Tibial nerve (tissue), 4 donors: ENCODE measurements at regions not wholly inside any gene's neighbourhood (a gene's known extent, or its start where the extent isn't known, plus 50 kb on each side); places are given as distances from the start of the nearest gene placed in this dataset.

Experiments
- DNase-seq, 2 donors: peaks; one replicate each; pipeline ENCODE4 v3.0.0-alpha.2; 2019; ENCODE audit warnings: low spot score in 2 of 2
- H3K27ac ChIP-seq, 4 donors: fragments of 200-600 bp; sonication (generic) in 3 of 4; one replicate each; pipeline ENCODE4 v1.5.1; 2017 to 2019; ENCODE audit warnings: mild to moderate bottlenecking in 1 of 4
- H3K27me3 ChIP-seq, 2 donors: fragments of 200-600 bp; sonication (generic) in 1 of 2; one replicate each; pipeline versions ENCODE4 v1.5.1 to v1.6.0; 2017 to 2019
- H3K36me3 ChIP-seq, 3 donors: fragments of 200-600 bp; sonication (generic); one replicate each; pipeline ENCODE4 v1.5.1; 2018 to 2019
- H3K4me1 ChIP-seq, 4 donors: fragments of 200-600 bp; sonication (generic) in 3 of 4; one replicate each; pipeline ENCODE4 v1.5.1; 2017 to 2019
- H3K4me3 ChIP-seq, 4 donors: fragments of 200-600 bp; sonication (generic) in 3 of 4; one replicate each; pipeline ENCODE4 v1.5.1; 2017 to 2019; ENCODE audit warnings: mild to moderate bottlenecking in 1 of 4, moderate library complexity in 1 of 4
- H3K9me3 ChIP-seq, 4 donors: fragments of 200-600 bp; sonication (generic) in 3 of 4; one replicate each; pipeline ENCODE4 v1.5.1; 2017 to 2019
- EP300 ChIP-seq, 2 donors: sonication (generic); formaldehyde crosslinking; IDR thresholded peaks; one replicate each; pipeline ENCODE4 v1.6.1; 2017; ENCODE audit warnings: antibody characterized with exemption in 2 of 2, mild to moderate bottlenecking in 1 of 2
- POLR2A ChIP-seq, 2 donors: fragments of 450-650 bp; IDR thresholded peaks; one replicate each; pipeline ENCODE4 v1.6.1; 2017; ENCODE audit warnings: antibody characterized with exemption in 2 of 2, mild to moderate bottlenecking in 2 of 2, moderate library complexity in 2 of 2
- WGBS, 2 donors: methylation state at CpG; one replicate each; pipeline ENCODE4 v1.1.5; 2018; 5-methylcytosine and 5-hydroxymethylcytosine counted together
- TF ChIP-seq, protein P1 (sequence below), 5 experiments: fragments of 200-600 bp in 3 of 5; fragments of 450-650 bp in 2 of 5; sonication (generic) in 3 of 5; IDR thresholded peaks; one replicate each; pipeline ENCODE4 v1.5.1; 2016 to 2019; ENCODE audit warnings: antibody characterized with exemption in 5 of 5, mild to moderate bottlenecking in 3 of 5, moderate library complexity in 2 of 5

DNA sequence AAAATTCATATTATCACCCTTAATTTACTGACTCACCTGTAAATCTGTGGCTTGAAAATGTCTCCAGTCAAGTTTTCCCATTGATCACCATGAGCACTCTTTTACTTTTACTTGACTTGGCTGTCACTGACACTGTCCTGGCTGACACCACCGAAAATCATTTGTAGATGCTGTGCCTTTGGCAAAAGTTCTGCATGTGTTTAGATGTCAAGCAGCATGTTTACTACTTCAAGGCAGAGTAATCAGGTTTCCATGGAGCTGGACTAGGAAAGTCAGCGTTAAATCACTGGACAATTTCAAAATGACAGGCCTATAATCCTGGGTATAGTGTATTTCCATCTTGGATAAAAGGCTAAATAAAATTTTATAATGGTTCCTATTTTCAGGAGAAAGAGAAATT is 1530.6 kb upstream of the CDH6 start:
- Histone ChIP-seq H3K36me3 (no peaks in the 10 kb centered on the region), H3K9me3 (peaks cover 0 to 4% (median 0%) of the 10 kb centered on the region in 4 donors), H3K27me3 (no peaks in the 10 kb centered on the region), H3K4me3 (no peak overlapping the region), H3K27ac (no peak overlapping the region), H3K4me1 (no peaks in the 10 kb centered on the region)
- no peak for DNase-seq
- 83 to 89% methylated on average over 2 of the region's 2 CpGs for WGBS, 2 donors
- no peak for TF ChIP-seq POLR2A (IDR thresholded peaks at IDR 0.05)
- TF ChIP-seq, protein P1, sequence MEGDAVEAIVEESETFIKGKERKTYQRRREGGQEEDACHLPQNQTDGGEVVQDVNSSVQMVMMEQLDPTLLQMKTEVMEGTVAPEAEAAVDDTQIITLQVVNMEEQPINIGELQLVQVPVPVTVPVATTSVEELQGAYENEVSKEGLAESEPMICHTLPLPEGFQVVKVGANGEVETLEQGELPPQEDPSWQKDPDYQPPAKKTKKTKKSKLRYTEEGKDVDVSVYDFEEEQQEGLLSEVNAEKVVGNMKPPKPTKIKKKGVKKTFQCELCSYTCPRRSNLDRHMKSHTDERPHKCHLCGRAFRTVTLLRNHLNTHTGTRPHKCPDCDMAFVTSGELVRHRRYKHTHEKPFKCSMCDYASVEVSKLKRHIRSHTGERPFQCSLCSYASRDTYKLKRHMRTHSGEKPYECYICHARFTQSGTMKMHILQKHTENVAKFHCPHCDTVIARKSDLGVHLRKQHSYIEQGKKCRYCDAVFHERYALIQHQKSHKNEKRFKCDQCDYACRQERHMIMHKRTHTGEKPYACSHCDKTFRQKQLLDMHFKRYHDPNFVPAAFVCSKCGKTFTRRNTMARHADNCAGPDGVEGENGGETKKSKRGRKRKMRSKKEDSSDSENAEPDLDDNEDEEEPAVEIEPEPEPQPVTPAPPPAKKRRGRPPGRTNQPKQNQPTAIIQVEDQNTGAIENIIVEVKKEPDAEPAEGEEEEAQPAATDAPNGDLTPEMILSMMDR (IDR thresholded peaks at IDR 0.05), result no peak
- no peak for TF ChIP-seq EP300 (IDR thresholded peaks at IDR 0.05)

DNA sequence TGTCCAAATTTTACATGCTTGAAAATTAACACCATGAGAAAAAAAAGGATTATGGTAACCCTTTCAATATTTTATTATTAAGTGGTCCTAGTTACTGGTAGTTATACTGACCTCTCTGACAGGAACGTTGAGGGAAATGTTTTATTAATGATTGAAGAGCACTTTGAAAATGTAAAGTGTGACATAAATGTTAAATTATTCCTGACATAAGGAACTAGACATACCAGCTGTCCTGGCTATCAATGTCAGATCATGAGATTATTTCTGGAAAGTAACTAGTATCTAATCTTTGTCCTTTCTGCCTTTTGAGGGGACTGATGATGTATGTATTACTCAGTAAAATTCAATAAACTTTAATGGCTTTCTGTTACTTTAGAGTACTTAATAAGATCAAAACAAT is 1538.5 kb upstream of the CDH6 start:
- Histone ChIP-seq H3K27me3 (no peaks in the 10 kb centered on the region), H3K4me3 (no peak overlapping the region), H3K27ac (no peak overlapping the region), H3K4me1 (no peaks in the 10 kb centered on the region), H3K9me3 (peaks cover 0 to 2% (median 0%) of the 10 kb centered on the region in 4 donors), H3K36me3 (no peaks in the 10 kb centered on the region)
- WGBS, 2 donors, result 37 to 46% methylated on average over 1 of the region's 1 CpG
- TF ChIP-seq, protein P1 (IDR thresholded peaks at IDR 0.05), result no peak
- TF ChIP-seq EP300 (IDR thresholded peaks at IDR 0.05), result no peak
- no peak for TF ChIP-seq POLR2A (IDR thresholded peaks at IDR 0.05)
- no peak for DNase-seq

DNA sequence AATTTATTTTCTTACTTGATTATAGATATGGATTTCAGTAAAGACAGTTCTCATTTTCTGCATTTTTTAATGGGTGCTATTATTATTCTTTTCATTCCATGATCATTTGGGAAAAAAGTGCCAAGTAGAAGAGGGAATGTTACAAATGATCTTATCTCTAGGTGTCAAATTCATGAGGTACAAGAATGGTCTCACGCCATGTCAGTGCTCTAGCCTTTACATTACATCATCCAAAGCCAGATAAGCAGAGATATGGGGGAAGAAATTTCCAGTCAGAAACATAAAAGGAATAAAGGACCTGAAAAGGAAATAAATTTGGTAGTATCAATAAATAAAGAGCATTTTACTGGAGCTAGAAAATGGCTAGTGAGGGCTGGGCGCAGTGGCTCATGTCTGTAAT is 1544.2 kb upstream of the CDH6 start:
- Histone ChIP-seq H3K27me3 (no peaks in the 10 kb centered on the region), H3K4me3 (no peak overlapping the region), H3K4me1 (no peaks in the 10 kb centered on the region), H3K27ac (no peak overlapping the region), H3K9me3 (no peaks in the 10 kb centered on the region), H3K36me3 (no peaks in the 10 kb centered on the region)
- no peak for DNase-seq
- TF ChIP-seq POLR2A (IDR thresholded peaks at IDR 0.05) (no peak), EP300 (IDR thresholded peaks at IDR 0.05) (no peak)
- TF ChIP-seq, protein P1 (IDR thresholded peaks at IDR 0.05), result no peak
- WGBS, 2 donors, result 81 to 87% methylated on average over 2 of the region's 2 CpGs

DNA sequence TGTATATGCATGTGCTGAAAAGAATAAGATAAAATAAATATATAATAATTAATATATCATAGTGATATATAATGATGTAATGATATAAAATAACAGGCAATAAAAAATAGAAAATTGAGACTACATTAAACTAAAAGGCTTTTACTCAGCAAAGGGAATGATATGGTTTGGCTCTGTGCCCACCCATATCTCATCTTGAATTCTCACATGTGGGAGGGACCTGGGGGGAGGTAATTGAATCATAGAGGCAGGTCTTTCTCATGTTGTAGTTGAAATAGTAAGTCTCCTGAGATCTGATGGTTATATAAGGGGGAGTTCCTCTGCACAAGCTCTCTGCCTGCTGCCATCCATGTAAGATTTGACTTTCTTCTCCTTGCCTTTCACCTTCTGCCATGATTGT is 1550.9 kb upstream of the CDH6 start:
- Histone ChIP-seq H3K4me1 (no peaks in the 10 kb centered on the region), H3K9me3 (no peaks in the 10 kb centered on the region), H3K4me3 (no peak overlapping the region), H3K27ac (no peak overlapping the region), H3K27me3 (no peaks in the 10 kb centered on the region), H3K36me3 (no peaks in the 10 kb centered on the region)
- DNase-seq, result no peak
- TF ChIP-seq, protein P1 (IDR thresholded peaks at IDR 0.05), result no peak
- TF ChIP-seq EP300 (IDR thresholded peaks at IDR 0.05), result no peak
- no peak for TF ChIP-seq POLR2A (IDR thresholded peaks at IDR 0.05)

DNA sequence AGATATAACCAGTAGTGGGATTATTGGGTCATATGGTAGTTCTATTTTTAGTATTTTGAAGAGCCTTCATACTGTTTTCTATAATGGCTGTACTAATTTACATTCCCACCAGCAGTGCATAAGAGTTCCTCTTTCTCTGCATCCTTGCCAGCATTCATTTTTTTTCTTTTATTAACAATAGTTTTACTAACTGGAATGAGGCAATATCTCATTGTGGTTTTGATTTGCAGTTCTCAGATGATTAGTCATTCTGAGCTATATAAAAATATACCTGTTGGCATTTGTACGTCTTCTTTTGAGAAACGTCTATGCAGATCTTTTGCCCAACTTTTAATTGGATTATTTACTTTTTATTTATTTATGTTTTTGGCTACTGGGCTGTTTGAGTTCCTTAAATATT is 1579.3 kb upstream of the CDH6 start:
- H3K27me3 ChIP-seq, result no peaks in the 10 kb centered on the region
- TF ChIP-seq EP300 (IDR thresholded peaks at IDR 0.05) (no peak), POLR2A (IDR thresholded peaks at IDR 0.05) (no peak)
- TF ChIP-seq, protein P1 (IDR thresholded peaks at IDR 0.05), result no peak
- H3K4me1 ChIP-seq, result no peaks in the 10 kb centered on the region
- H3K4me3 ChIP-seq, result no peak overlapping the region
- H3K36me3 ChIP-seq, result no peaks in the 10 kb centered on the region
- H3K27ac ChIP-seq, result no peak overlapping the region
- 83 to 90% methylated on average over 2 of the region's 2 CpGs for WGBS, 2 donors
- peaks cover 0 to 2% (median 0%) of the 10 kb centered on the region in 4 donors for H3K9me3 ChIP-seq
- DNase-seq, result no peak
